IPS-NIHi7 (cell line): ENCODE measurements at regions not wholly inside any gene's neighbourhood (a gene's known extent, or its start where the extent isn't known, plus 50 kb on each side); places are given as distances from the start of the nearest gene placed in this dataset.
"Not testable (repeated sequence)": the region's sequence is repeated elsewhere in the genome, so short reads cannot be mapped to it uniquely, and the experiment has no call there.

Experiments
- DNase-seq: peaks from one replicate; pipeline ENCODE4 v3.0.0; 2012; ENCODE audit warnings: mixed read lengths; ENCODE audit errors: extremely low spot score

GRCh38 chrX:56618323-56618722, 54.9 kb downstream of the UBQLN2 start:
- peak; percentile 8 for DNase-seq

- DNase-seq = no peak
These were observed 59.9 kb downstream of the UBQLN2 start for GRCh38 chrX:56623316-56623715.

DNA sequence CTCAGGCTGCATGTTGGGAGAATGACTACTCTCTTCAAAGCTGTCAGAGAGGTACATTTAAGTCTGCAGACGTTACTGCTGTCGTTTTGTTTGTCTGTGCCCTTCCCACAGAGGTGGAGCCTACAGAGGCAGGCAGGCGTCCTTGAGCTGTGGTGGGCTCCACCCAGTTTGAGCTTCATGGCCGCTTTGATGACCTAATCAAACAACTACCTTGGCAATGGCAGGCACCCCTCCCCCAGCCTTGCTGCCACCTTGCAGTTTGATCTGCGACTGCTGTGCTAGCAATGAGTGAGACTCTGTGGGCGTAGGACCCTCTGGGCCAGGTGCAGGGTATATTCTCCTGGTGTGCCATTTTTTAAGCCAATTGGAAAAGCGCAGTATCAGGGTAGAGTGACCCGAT, 71.6 kb downstream of the UBQLN2 start:
- DNase-seq = not testable (repeated sequence)

- DNase-seq = no peak
These were observed 67.8 kb upstream of the NBDY start for GRCh38 chrX:56661193-56661592.
